ENCODE measurements at regions not wholly inside any gene's neighbourhood (a gene's known extent, or its start where the extent isn't known, plus 50 kb on each side); places are given as distances from the start of the nearest gene placed in this dataset.

- Histone ChIP-seq H3K36me3 (no peaks in the 10 kb centered on the region), H3K4me3 (no peak overlapping the region), H3K27me3 (no peaks in the 10 kb centered on the region), H3K27ac (no peak overlapping the region), H3K4me1 (ENCODE audit: insufficient read depth) (no peaks in the 10 kb centered on the region), H3K9me3 (no peaks in the 10 kb centered on the region)
- no peak for TF ChIP-seq EP300 (IDR thresholded peaks at IDR 0.05)
- TF ChIP-seq CTCF (IDR thresholded peaks at IDR 0.05) = no peak
- TF ChIP-seq POLR2A (IDR thresholded peaks at IDR 0.05) = no peak
- no peak for DNase-seq
- intact Hi-C loops (cut with DNase I) = no loop called here
Measured at GRCh38 chr7:145252031-145252430, 416.2 kb upstream of the TPK1 start.

GRCh38 chr7:145224775-145225174 lies 388.9 kb upstream of the TPK1 start:
- TF ChIP-seq EP300 (IDR thresholded peaks at IDR 0.05) (no peak), CTCF (IDR thresholded peaks at IDR 0.05) (no peak), POLR2A (IDR thresholded peaks at IDR 0.05) (no peak)
- no peak for DNase-seq
- H3K4me1 ChIP-seq (ENCODE audit: insufficient read depth) = no peaks in the 10 kb centered on the region
- 42 to 58% (median 43%) methylated on average over 4 of the region's 4 CpGs for WGBS, 3 donors
- H3K27ac ChIP-seq = no peak overlapping the region
- no peaks in the 10 kb centered on the region for H3K36me3 ChIP-seq
- intact Hi-C loops (cut with DNase I) = no loop called here
- H3K27me3 ChIP-seq = no peaks in the 10 kb centered on the region
- H3K9me3 ChIP-seq = no peaks in the 10 kb centered on the region
- H3K4me3 ChIP-seq = no peak overlapping the region

GRCh38 chr7:145219461-145219860 lies 383.6 kb upstream of the TPK1 start:
- DNase-seq = no peak
- TF ChIP-seq POLR2A (IDR thresholded peaks at IDR 0.05) (no peak), CTCF (IDR thresholded peaks at IDR 0.05) (no peak)
- Histone ChIP-seq H3K9me3 (no peaks in the 10 kb centered on the region), H3K4me3 (no peak overlapping the region), H3K36me3 (no peaks in the 10 kb centered on the region), H3K27me3 (no peaks in the 10 kb centered on the region), H3K27ac (no peak overlapping the region), H3K4me1 (ENCODE audit: insufficient read depth) (no peaks in the 10 kb centered on the region)
- intact Hi-C loops (cut with DNase I) = no loop called here
- WGBS, 3 donors = 77 to 87% (median 82%) methylated on average over 4 of the region's 4 CpGs

GRCh38 chr7:145216866-145217265 lies 381.0 kb upstream of the TPK1 start:
- Histone ChIP-seq H3K4me1 (ENCODE audit: insufficient read depth) (no peaks in the 10 kb centered on the region), H3K27ac (no peak overlapping the region), H3K9me3 (no peaks in the 10 kb centered on the region), H3K4me3 (no peak overlapping the region), H3K27me3 (no peaks in the 10 kb centered on the region), H3K36me3 (no peaks in the 10 kb centered on the region)
- TF ChIP-seq POLR2A (IDR thresholded peaks at IDR 0.05) (no peak), EP300 (IDR thresholded peaks at IDR 0.05) (no peak), CTCF (IDR thresholded peaks at IDR 0.05) (no peak)
- intact Hi-C loops (cut with DNase I) = no loop called here
- no peak for DNase-seq
- 69 to 78% (median 77%) methylated on average over 4 of the region's 4 CpGs for WGBS, 3 donors

- Histone ChIP-seq H3K36me3 (no peaks in the 10 kb centered on the region), H3K27ac (no peak overlapping the region), H3K4me3 (no peak overlapping the region), H3K9me3 (no peaks in the 10 kb centered on the region), H3K27me3 (no peaks in the 10 kb centered on the region), H3K4me1 (ENCODE audit: insufficient read depth) (no peaks in the 10 kb centered on the region)
- intact Hi-C loops (cut with DNase I) = no loop called here
- 69 to 84% (median 70%) methylated on average over 6 of the region's 6 CpGs for WGBS, 3 donors
- no peak for DNase-seq
- TF ChIP-seq POLR2A (IDR thresholded peaks at IDR 0.05) = no peak
- TF ChIP-seq CTCF (IDR thresholded peaks at IDR 0.05) = no peak
- no peak for TF ChIP-seq EP300 (IDR thresholded peaks at IDR 0.05)
Measured at GRCh38 chr7:145212050-145212449, 376.2 kb upstream of the TPK1 start.
